Neuronal stem cell (in vitro differentiated cells): ENCODE measurements at regions not wholly inside any gene's neighbourhood (a gene's known extent, or its start where the extent isn't known, plus 50 kb on each side); places are given as distances from the start of the nearest gene placed in this dataset.

Experiments
- DNase-seq: peaks from one replicate; pipeline ENCODE4 v3.0.0-alpha.2; 2013; ENCODE audit warnings: low spot score
- H2AFZ ChIP-seq: one replicate; pipeline ENCODE4 v1.6.1; 2013; ENCODE audit warnings: mild to moderate bottlenecking, low read length, inconsistent platforms
- H2AK5ac ChIP-seq: 2 replicates; pipeline ENCODE4 v1.6.1; 2013; ENCODE audit warnings: low read depth, mild to moderate bottlenecking, inconsistent platforms, low read length, moderate library complexity, mixed read lengths
- H2BK120ac ChIP-seq: 2 replicates; pipeline ENCODE4 v1.6.1; 2013; ENCODE audit warnings: low read depth, mild to moderate bottlenecking, inconsistent platforms, low read length, moderate library complexity, mixed read lengths
- H2BK12ac ChIP-seq: one replicate; pipeline ENCODE4 v1.6.1; 2013; ENCODE audit warnings: low read length, inconsistent platforms
- H2BK15ac ChIP-seq: 2 replicates; pipeline ENCODE4 v1.6.1; 2013; ENCODE audit warnings: mild to moderate bottlenecking, low read length, inconsistent platforms, mixed read lengths
- H2BK5ac ChIP-seq: one replicate; pipeline ENCODE4 v1.6.1; 2013; ENCODE audit warnings: inconsistent platforms, mild to moderate bottlenecking, low read length, moderate library complexity
- H3K14ac ChIP-seq: one replicate; pipeline ENCODE4 v1.6.1; 2013; ENCODE audit warnings: low read length, inconsistent platforms
- H3K18ac ChIP-seq: 2 replicates; pipeline ENCODE4 v1.6.1; 2013; ENCODE audit warnings: low read length, inconsistent platforms
- H3K23ac ChIP-seq: 2 replicates; pipeline ENCODE4 v1.6.1; 2013; ENCODE audit warnings: low read depth, mild to moderate bottlenecking, mixed read lengths, low read length, inconsistent platforms; ENCODE audit not compliant: poor library complexity
- H3K27ac ChIP-seq: replicated peaks from 3 replicates; pipeline ENCODE4 v1.5.1; 2013; ENCODE audit warnings: low read length, inconsistent platforms
- H3K27me3 ChIP-seq, 3 experiments: 2 replicates each; pipeline ENCODE4 v1.6.1; 2013; ENCODE audit warnings: low read length in 3 of 3, mild to moderate bottlenecking in 2 of 3, inconsistent platforms in 1 of 3, low read depth in 1 of 3, mixed read lengths in 1 of 3, moderate library complexity in 1 of 3; ENCODE audit not compliant: control insufficient read depth in 3 of 3, insufficient read depth in 3 of 3
- H3K36me3 ChIP-seq, 2 donors: replicated peaks in 1 of 2; 2 replicates each; pipeline ENCODE4 v1.6.1; 2013; ENCODE audit warnings: low read length in 2 of 2; ENCODE audit not compliant: control insufficient read depth in 2 of 2, insufficient read depth in 2 of 2
- H3K4ac ChIP-seq: 2 replicates; pipeline ENCODE4 v1.6.1; 2013; ENCODE audit warnings: inconsistent platforms, mild to moderate bottlenecking, low read length, moderate library complexity
- H3K4me1 ChIP-seq, 2 donors: 1 replicate in 1 of 2; 2 replicates in 1 of 2; pipeline ENCODE4 v1.6.1; 2013; ENCODE audit warnings: low read length in 2 of 2, low read depth in 1 of 2; ENCODE audit not compliant: control insufficient read depth in 2 of 2, insufficient read depth in 1 of 2
- H3K4me2 ChIP-seq: one replicate; pipeline ENCODE4 v1.6.1; 2013; ENCODE audit warnings: mild to moderate bottlenecking, low read length, inconsistent platforms; ENCODE audit not compliant: insufficient read depth, poor library complexity, severe bottlenecking
- H3K4me3 ChIP-seq, 2 donors: 2 replicates each; pipeline ENCODE4 v1.5.1; 2013; ENCODE audit warnings: low read length in 2 of 2, mild to moderate bottlenecking in 2 of 2, inconsistent platforms in 1 of 2, moderate library complexity in 1 of 2
- H3K79me1 ChIP-seq: one replicate; pipeline ENCODE4 v1.6.1; 2013; ENCODE audit warnings: low read depth, mild to moderate bottlenecking, inconsistent platforms, low read length, moderate library complexity
- H3K9ac ChIP-seq: one replicate; pipeline ENCODE4 v1.6.1; 2013; ENCODE audit warnings: mild to moderate bottlenecking, low read depth, low read length, inconsistent platforms; ENCODE audit not compliant: poor library complexity
- H3K9me3 ChIP-seq, 2 donors: replicated peaks in 1 of 2; 2 replicates each; pipeline versions ENCODE3 to v1.6.1; 2013; ENCODE audit warnings: low read length in 2 of 2, mild to moderate bottlenecking in 2 of 2, inconsistent platforms in 1 of 2, low read depth in 1 of 2, mixed read lengths in 1 of 2, moderate library complexity in 1 of 2; ENCODE audit not compliant: control insufficient read depth in 2 of 2, insufficient read depth in 1 of 2
- H4K8ac ChIP-seq: one replicate; pipeline ENCODE4 v1.6.1; 2013; ENCODE audit warnings: low read depth, mild to moderate bottlenecking, inconsistent platforms, low read length, moderate library complexity
- H4K91ac ChIP-seq: one replicate; pipeline ENCODE4 v1.6.1; 2013; ENCODE audit warnings: low read length, low read depth, mild to moderate bottlenecking, inconsistent platforms; ENCODE audit not compliant: poor library complexity
- WGBS, 2 donors: extraction: QIAGEN DNeasy Blood & Tissue Kit; methylation state at CpG; one replicate each; pipeline ENCODE4 v1.1.7; 2013; ENCODE audit warnings: missing lambda C conversion rate in 2 of 2, mixed read lengths in 1 of 2; ENCODE audit not compliant: insufficient read length in 2 of 2, insufficient replicate concordance in 1 of 2; ENCODE audit errors: extremely low coverage in 2 of 2; 5-methylcytosine and 5-hydroxymethylcytosine counted together

- Histone ChIP-seq H3K27ac (no peak overlapping the region), H3K18ac (no peak overlapping the region)
- WGBS, 2 donors = no CpG with 5 or more reads among the region's 9 CpGs
Observed at GRCh38 chr7:106979551-106980357, 64.8 kb upstream of the PRKAR2B start.

GRCh38 chr7:106980358-106980685 lies 64.2 kb upstream of the PRKAR2B start:
- Histone ChIP-seq H3K23ac (no peak overlapping the region), H2AFZ (no peak overlapping the region), H3K4me1 (peaks cover 5 to 9% of the 10 kb centered on the region in 2 donors), H3K36me3 (no peaks in the 10 kb centered on the region), H3K4ac (no peak overlapping the region), H3K9me3 (no peaks in the 10 kb centered on the region), H2BK12ac (no peak overlapping the region), H3K9ac (no peak overlapping the region), H4K91ac (no peak overlapping the region), H3K18ac (no peak overlapping the region), H4K8ac (no peak overlapping the region), H3K27ac (no peak overlapping the region), H3K27me3 (no peaks in the 10 kb centered on the region), H2AK5ac (no peak overlapping the region), H2BK5ac (no peak overlapping the region), H2BK120ac (no peak overlapping the region), H3K4me2 (no peak overlapping the region), H3K14ac (no peak overlapping the region), H3K4me3 (no peak overlapping the region), H3K79me1 (no peaks in the 10 kb centered on the region), H2BK15ac (no peak overlapping the region)
- DNase-seq = no peak
- WGBS, 2 donors = no CpG with 5 or more reads among the region's 3 CpGs

More at GRCh38 chr7:106979551-106980357, 64.8 kb upstream of the PRKAR2B start:
- H3K79me1 ChIP-seq = no peaks in the 10 kb centered on the region
- no peak for DNase-seq
- H3K14ac ChIP-seq = no peak overlapping the region
- H2AK5ac ChIP-seq = no peak overlapping the region
- peaks cover 5 to 9% of the 10 kb centered on the region in 2 donors for H3K4me1 ChIP-seq
- H2BK120ac ChIP-seq = no peak overlapping the region
- H3K27me3 ChIP-seq = no peaks in the 10 kb centered on the region
- H4K91ac ChIP-seq = no peak overlapping the region
- H2BK5ac ChIP-seq = no peak overlapping the region
- H3K36me3 ChIP-seq = no peaks in the 10 kb centered on the region
- H3K4me2 ChIP-seq = no peak overlapping the region
- H2AFZ ChIP-seq = peak overlapping the region; percentile 77
- no peak overlapping the region for H3K23ac ChIP-seq
- H3K4ac ChIP-seq = no peak overlapping the region
- H2BK15ac ChIP-seq = no peak overlapping the region
- no peaks in the 10 kb centered on the region for H3K9me3 ChIP-seq
- H3K4me3 ChIP-seq = no peak overlapping the region
- no peak overlapping the region for H3K9ac ChIP-seq
- H2BK12ac ChIP-seq = no peak overlapping the region
- H4K8ac ChIP-seq = no peak overlapping the region

GRCh38 chr7:106982415-106982814 lies 62.1 kb upstream of the PRKAR2B start:
- H3K27me3 ChIP-seq = no peaks in the 10 kb centered on the region

DNA sequence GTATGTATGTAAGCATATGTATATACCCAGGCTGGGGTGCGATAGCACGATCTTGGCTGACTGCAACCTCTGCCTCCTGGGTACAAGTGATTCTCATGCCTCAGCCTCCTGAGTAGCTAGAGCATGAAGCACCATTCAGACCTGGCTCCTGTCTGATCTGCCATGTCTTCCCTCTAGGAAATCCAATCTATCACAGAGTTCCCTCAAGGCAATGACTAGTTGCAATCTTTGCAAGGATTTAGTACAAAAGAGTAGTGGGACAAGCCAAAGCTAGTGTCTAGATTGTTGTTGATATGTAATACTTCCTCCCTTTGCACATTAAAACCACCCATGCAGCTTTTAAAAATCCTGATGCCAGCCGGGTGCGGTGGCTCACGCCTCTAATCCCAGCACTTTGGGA lies 60.5 kb upstream of the PRKAR2B start:
- no peak overlapping the region for H3K14ac ChIP-seq
- H3K9ac ChIP-seq = no peak overlapping the region
- no peak overlapping the region for H2AFZ ChIP-seq
- H3K79me1 ChIP-seq = no peaks in the 10 kb centered on the region
- H2BK120ac ChIP-seq = no peak overlapping the region
- no peak overlapping the region for H2BK15ac ChIP-seq
- no peak overlapping the region for H3K4me2 ChIP-seq
- peaks cover 5 to 8% of the 10 kb centered on the region in 2 donors for H3K4me1 ChIP-seq
- H3K27me3 ChIP-seq = no peaks in the 10 kb centered on the region
- H3K23ac ChIP-seq = no peak overlapping the region
- WGBS, 2 donors = no CpG with 5 or more reads among the region's 5 CpGs
- no peak overlapping the region for H3K18ac ChIP-seq
- H3K27ac ChIP-seq = no peak overlapping the region
- DNase-seq = no peak
- H3K4me3 ChIP-seq = no peak overlapping the region
- H2AK5ac ChIP-seq = no peak overlapping the region
- H3K9me3 ChIP-seq = no peaks in the 10 kb centered on the region
- H2BK12ac ChIP-seq = no peak overlapping the region
- no peak overlapping the region for H2BK5ac ChIP-seq
- H3K4ac ChIP-seq = no peak overlapping the region
- H3K36me3 ChIP-seq = no peaks in the 10 kb centered on the region
- no peak overlapping the region for H4K8ac ChIP-seq
- no peak overlapping the region for H4K91ac ChIP-seq

More at GRCh38 chr7:106982415-106982814, 62.1 kb upstream of the PRKAR2B start:
- H3K9ac ChIP-seq = no peak overlapping the region
- no peak overlapping the region for H3K18ac ChIP-seq
- H3K4me2 ChIP-seq = no peak overlapping the region
- no peak overlapping the region for H2BK120ac ChIP-seq
- H3K27ac ChIP-seq = no peak overlapping the region
- H3K4me1 ChIP-seq = peaks cover 5 to 9% of the 10 kb centered on the region in 2 donors
- H3K79me1 ChIP-seq = no peaks in the 10 kb centered on the region
- H2AFZ ChIP-seq = no peak overlapping the region
- WGBS, 2 donors = no CpG with 5 or more reads among the region's 7 CpGs
- no peak for DNase-seq
- H4K91ac ChIP-seq = no peak overlapping the region
- H2BK15ac ChIP-seq = no peak overlapping the region
- no peaks in the 10 kb centered on the region for H3K9me3 ChIP-seq
- H3K36me3 ChIP-seq = no peaks in the 10 kb centered on the region
- H3K4ac ChIP-seq = no peak overlapping the region
- no peak overlapping the region for H3K14ac ChIP-seq
- H3K23ac ChIP-seq = no peak overlapping the region
- no peak overlapping the region for H2BK5ac ChIP-seq
- no peak overlapping the region for H2BK12ac ChIP-seq
- no peak overlapping the region for H3K4me3 ChIP-seq
- H2AK5ac ChIP-seq = no peak overlapping the region
- no peak overlapping the region for H4K8ac ChIP-seq
